ENCODE measurements at regions not wholly inside any gene's neighbourhood (a gene's known extent, or its start where the extent isn't known, plus 50 kb on each side); places are given as distances from the start of the nearest gene placed in this dataset.
"Not testable (repeated sequence)": the region's sequence is repeated elsewhere in the genome, so short reads cannot be mapped to it uniquely, and the experiment has no call there.

GRCh38 chr4:137425281-137425680 lies 107.0 kb downstream of the PCDH18 start:
- Mint-ChIP-seq H3K27ac (no peak overlapping the region), H3K4me1 (ENCODE audit: low read depth in 2 of 2) (no peaks in the 10 kb centered on the region), H3K4me3 (no peak overlapping the region), H3K27me3 (no peaks in the 10 kb centered on the region), H3K9me3 (peaks cover 16% of the 10 kb centered on the region), H3K36me3 (no peaks in the 10 kb centered on the region)
- ATAC-seq (no peak), DNase-seq (ENCODE audit: low spot score) (no peak)

GRCh38 chr4:137422666-137423065 lies 109.6 kb downstream of the PCDH18 start:
- DNase-seq (ENCODE audit: low spot score) (no peak), ATAC-seq (no peak)
- Mint-ChIP-seq H3K36me3 (no peaks in the 10 kb centered on the region), H3K4me1 (ENCODE audit: low read depth in 2 of 2) (no peaks in the 10 kb centered on the region), H3K9me3 (peaks cover 15% of the 10 kb centered on the region), H3K27ac (no peak overlapping the region), H3K27me3 (no peaks in the 10 kb centered on the region), H3K4me3 (no peak overlapping the region)

- ATAC-seq (no peak), DNase-seq (ENCODE audit: low spot score) (no peak)
- no peak overlapping the region for H3K27ac Mint-ChIP-seq
- H3K9me3 Mint-ChIP-seq: peaks cover 15% of the 10 kb centered on the region
- no peaks in the 10 kb centered on the region for H3K36me3 Mint-ChIP-seq
- H3K27me3 Mint-ChIP-seq: no peaks in the 10 kb centered on the region
- no peaks in the 10 kb centered on the region for H3K4me1 Mint-ChIP-seq (ENCODE audit: low read depth in 2 of 2)
- H3K4me3 Mint-ChIP-seq: no peak overlapping the region
These were observed 110.5 kb downstream of the PCDH18 start for GRCh38 chr4:137421796-137422195.

GRCh38 chr4:137420901-137421396 lies 111.3 kb downstream of the PCDH18 start:
- ATAC-seq: no peak
- Mint-ChIP-seq H3K27ac (no peak overlapping the region), H3K9me3 (peaks cover 17% of the 10 kb centered on the region), H3K4me3 (no peak overlapping the region), H3K27me3 (no peaks in the 10 kb centered on the region), H3K36me3 (no peaks in the 10 kb centered on the region), H3K4me1 (ENCODE audit: low read depth in 2 of 2) (no peaks in the 10 kb centered on the region)
- DNase-seq (ENCODE audit: low spot score): no peak

DNA sequence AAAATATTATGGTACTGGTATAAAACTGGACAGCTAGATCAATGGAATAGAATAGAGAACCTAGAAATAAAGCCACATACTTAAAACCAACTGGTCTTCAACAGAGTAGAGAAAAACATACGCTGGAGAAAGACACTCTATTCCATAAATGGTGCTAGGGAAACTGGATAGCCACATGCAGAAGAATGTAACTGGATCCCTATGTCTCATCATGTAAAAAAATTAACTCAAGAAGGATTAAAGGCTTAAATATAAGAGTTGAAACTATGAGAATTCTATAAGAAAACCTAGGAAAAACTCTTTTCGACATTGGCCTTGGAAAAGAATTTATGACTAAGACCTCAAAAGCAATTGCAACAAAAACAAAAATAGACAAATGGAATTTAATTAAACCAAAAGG lies 114.6 kb downstream of the PCDH18 start:
- no peaks in the 10 kb centered on the region for H3K36me3 Mint-ChIP-seq
- ATAC-seq (no peak), DNase-seq (ENCODE audit: low spot score) (no peak)
- H3K4me3 Mint-ChIP-seq: no peak overlapping the region
- peaks cover 15% of the 10 kb centered on the region for H3K9me3 Mint-ChIP-seq
- no peaks in the 10 kb centered on the region for H3K4me1 Mint-ChIP-seq (ENCODE audit: low read depth in 2 of 2)
- no peak overlapping the region for H3K27ac Mint-ChIP-seq
- no peaks in the 10 kb centered on the region for H3K27me3 Mint-ChIP-seq

GRCh38 chr4:137414802-137415201 lies 117.5 kb downstream of the PCDH18 start:
- no peaks in the 10 kb centered on the region for H3K4me1 Mint-ChIP-seq (ENCODE audit: low read depth in 2 of 2)
- no peak overlapping the region for H3K4me3 Mint-ChIP-seq
- peaks cover 17% of the 10 kb centered on the region for H3K9me3 Mint-ChIP-seq
- H3K27me3 Mint-ChIP-seq: no peaks in the 10 kb centered on the region
- H3K27ac Mint-ChIP-seq: no peak overlapping the region
- no peak for DNase-seq (ENCODE audit: low spot score)
- H3K36me3 Mint-ChIP-seq: no peaks in the 10 kb centered on the region
- no peak for ATAC-seq

- H3K36me3 Mint-ChIP-seq: peaks cover 6% of the 10 kb centered on the region
These were observed 123.6 kb downstream of the PCDH18 start for GRCh38 chr4:137408527-137409177.

DNA sequence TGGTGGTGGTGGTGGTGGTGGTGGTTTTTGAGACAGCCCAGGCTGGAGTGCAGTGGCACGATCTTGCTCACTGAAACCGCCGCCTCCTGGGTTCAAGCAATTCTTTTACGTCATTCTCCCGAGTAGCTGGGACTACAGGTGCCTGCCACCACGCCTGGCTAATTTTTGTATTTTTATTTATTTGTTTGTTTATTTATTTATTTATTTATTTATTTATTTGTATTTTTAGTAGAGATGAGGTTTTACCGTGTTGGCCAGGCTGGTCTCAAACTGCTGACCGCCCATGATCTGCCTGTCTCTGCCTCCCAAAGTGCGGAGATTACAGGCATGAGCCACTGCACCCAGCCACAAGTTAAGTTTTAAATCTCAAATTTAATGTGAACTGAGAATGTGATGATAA lies 126.5 kb downstream of the PCDH18 start:
- H3K36me3 Mint-ChIP-seq; H3K27me3 Mint-ChIP-seq; H3K4me1 Mint-ChIP-seq (ENCODE audit: low read depth in 2 of 2); ATAC-seq; H3K9me3 Mint-ChIP-seq; H3K4me3 Mint-ChIP-seq; DNase-seq (ENCODE audit: low spot score); H3K27ac Mint-ChIP-seq: not testable (repeated sequence)

More at GRCh38 chr4:137408527-137409177, 123.6 kb downstream of the PCDH18 start:
- Mint-ChIP-seq H3K4me3 (no peak overlapping the region), H3K9me3 (peaks cover 7% of the 10 kb centered on the region), H3K27ac (no peak overlapping the region), H3K27me3 (no peaks in the 10 kb centered on the region), H3K4me1 (ENCODE audit: low read depth in 2 of 2) (no peaks in the 10 kb centered on the region)
- DNase-seq (ENCODE audit: low spot score): no peak
- ATAC-seq: no peak

DNA sequence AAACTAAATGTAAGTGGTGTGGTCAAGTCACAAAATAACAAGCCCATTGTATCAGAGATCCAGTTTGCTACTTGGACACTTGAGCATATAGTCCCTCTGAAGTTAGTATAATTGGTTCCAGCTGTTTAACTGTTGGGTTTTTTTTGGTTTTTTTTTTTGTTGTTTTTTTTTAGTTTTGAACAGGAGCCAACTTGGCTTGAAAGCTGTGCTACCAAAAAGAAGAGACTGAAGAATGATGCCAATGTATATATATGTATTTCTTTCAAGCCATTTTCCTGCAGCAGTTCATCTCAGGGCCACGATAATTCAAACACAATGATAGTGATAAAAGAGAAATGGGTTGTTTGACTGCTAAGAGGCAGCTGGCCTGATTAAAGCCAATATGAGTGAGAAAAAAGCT lies 138.3 kb downstream of the PCDH18 start:
- ATAC-seq (no peak), DNase-seq (ENCODE audit: low spot score) (no peak)
- no peaks in the 10 kb centered on the region for H3K27me3 Mint-ChIP-seq
- no peaks in the 10 kb centered on the region for H3K4me1 Mint-ChIP-seq (ENCODE audit: low read depth in 2 of 2)
- no peak overlapping the region for H3K4me3 Mint-ChIP-seq
- no peak overlapping the region for H3K27ac Mint-ChIP-seq
- peaks cover 8% of the 10 kb centered on the region for H3K9me3 Mint-ChIP-seq
- H3K36me3 Mint-ChIP-seq: no peaks in the 10 kb centered on the region

- Mint-ChIP-seq H3K4me1 (ENCODE audit: low read depth in 2 of 2) (no peaks in the 10 kb centered on the region), H3K36me3 (no peaks in the 10 kb centered on the region), H3K9me3 (peaks cover 8% of the 10 kb centered on the region), H3K27ac (no peak overlapping the region), H3K27me3 (no peaks in the 10 kb centered on the region), H3K4me3 (no peak overlapping the region)
- DNase-seq (ENCODE audit: low spot score) (no peak), ATAC-seq (no peak)
These were observed 139.2 kb downstream of the PCDH18 start for GRCh38 chr4:137393044-137393443.

GRCh38 chr4:137390707-137391106 lies 141.6 kb downstream of the PCDH18 start:
- H3K4me3 Mint-ChIP-seq: no peak overlapping the region
- H3K27me3 Mint-ChIP-seq: no peaks in the 10 kb centered on the region
- no peaks in the 10 kb centered on the region for H3K4me1 Mint-ChIP-seq (ENCODE audit: low read depth in 2 of 2)
- no peak overlapping the region for H3K27ac Mint-ChIP-seq
- DNase-seq (ENCODE audit: low spot score) (no peak), ATAC-seq (no peak)
- no peaks in the 10 kb centered on the region for H3K36me3 Mint-ChIP-seq
- H3K9me3 Mint-ChIP-seq: peaks cover 6% of the 10 kb centered on the region

- no peak overlapping the region for H3K4me3 Mint-ChIP-seq
- ATAC-seq (no peak), DNase-seq (ENCODE audit: low spot score) (no peak)
- H3K27ac Mint-ChIP-seq: no peak overlapping the region
- H3K4me1 Mint-ChIP-seq (ENCODE audit: low read depth in 2 of 2): no peaks in the 10 kb centered on the region
- peaks cover 8% of the 10 kb centered on the region for H3K9me3 Mint-ChIP-seq
- no peaks in the 10 kb centered on the region for H3K36me3 Mint-ChIP-seq
- no peaks in the 10 kb centered on the region for H3K27me3 Mint-ChIP-seq
These were observed 142.3 kb downstream of the PCDH18 start for GRCh38 chr4:137389911-137390520.

DNA sequence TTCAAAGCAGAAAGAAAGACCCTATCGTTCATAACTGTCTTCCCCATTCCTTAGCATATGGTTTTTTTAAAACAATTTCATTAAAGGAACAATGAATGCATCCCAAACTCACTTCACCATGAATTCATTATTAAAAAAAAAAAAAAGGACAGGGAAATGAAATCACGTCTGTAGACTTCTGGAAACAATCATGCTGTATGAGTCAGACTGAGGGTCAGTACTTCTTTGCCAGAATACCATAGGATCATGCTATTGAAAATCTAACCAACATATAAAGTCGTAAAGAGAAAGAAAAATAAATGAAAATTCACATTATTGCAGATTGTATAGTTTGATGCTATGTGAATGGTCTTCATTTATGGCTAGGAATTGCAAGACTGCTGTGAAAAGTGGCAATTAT lies 144.4 kb downstream of the PCDH18 start:
- H3K36me3 Mint-ChIP-seq: peaks cover 4% of the 10 kb centered on the region
- DNase-seq (ENCODE audit: low spot score): no peak
- peaks cover 15% of the 10 kb centered on the region for H3K9me3 Mint-ChIP-seq
- H3K27ac Mint-ChIP-seq: no peak overlapping the region
- no peak for ATAC-seq
- no peak overlapping the region for H3K4me3 Mint-ChIP-seq
- H3K4me1 Mint-ChIP-seq (ENCODE audit: low read depth in 2 of 2): no peaks in the 10 kb centered on the region
- no peaks in the 10 kb centered on the region for H3K27me3 Mint-ChIP-seq

DNA sequence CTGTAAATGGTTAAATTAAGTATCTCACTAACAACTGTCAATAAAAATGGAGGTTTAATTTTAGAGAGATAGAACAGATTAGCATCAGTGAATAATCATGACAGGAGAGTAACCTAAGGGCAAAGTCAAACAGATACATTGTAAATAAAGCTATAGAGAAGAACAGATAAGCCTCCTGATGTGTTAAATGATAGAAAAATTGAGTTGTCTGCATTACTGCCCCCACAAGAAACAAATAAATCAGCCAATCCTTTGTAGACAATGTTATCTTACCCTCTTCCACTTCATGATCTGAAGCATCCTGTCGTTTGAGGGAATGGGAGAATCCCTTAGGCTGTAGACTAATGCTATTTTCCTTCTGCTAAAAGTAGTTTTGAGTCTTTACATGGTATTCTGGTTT lies 147.8 kb downstream of the PCDH18 start:
- ATAC-seq (no peak), DNase-seq (ENCODE audit: low spot score) (no peak)
- H3K4me3 Mint-ChIP-seq: no peak overlapping the region
- H3K36me3 Mint-ChIP-seq: peaks cover 4% of the 10 kb centered on the region
- no peaks in the 10 kb centered on the region for H3K4me1 Mint-ChIP-seq (ENCODE audit: low read depth in 2 of 2)
- no peak overlapping the region for H3K27ac Mint-ChIP-seq
- no peaks in the 10 kb centered on the region for H3K27me3 Mint-ChIP-seq
- peaks cover 15% of the 10 kb centered on the region for H3K9me3 Mint-ChIP-seq

DNA sequence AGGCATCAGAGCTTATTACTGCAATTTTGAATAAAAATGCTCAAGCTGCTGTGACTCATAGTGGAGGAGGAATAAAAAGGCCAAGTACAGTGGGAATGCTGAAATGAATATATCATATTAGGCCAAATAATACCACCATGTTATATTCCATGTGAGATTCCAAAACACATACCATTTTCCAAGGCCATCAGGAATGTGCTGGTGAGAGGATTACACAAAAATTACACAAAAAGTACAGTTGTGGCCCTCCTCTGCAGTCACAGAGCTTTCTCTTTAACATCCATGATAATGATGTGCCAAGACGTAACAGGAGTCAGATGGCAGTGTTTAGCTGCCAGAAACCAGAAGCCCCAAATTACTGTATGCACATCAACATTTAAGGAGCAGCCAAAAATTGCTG lies 153.5 kb downstream of the PCDH18 start:
- H3K27ac Mint-ChIP-seq: no peak overlapping the region
- no peak for ATAC-seq

More for the DNA sequence above, 153.5 kb downstream of the PCDH18 start:
- Mint-ChIP-seq H3K4me3 (no peak overlapping the region), H3K27me3 (no peaks in the 10 kb centered on the region), H3K9me3 (peaks cover 25% of the 10 kb centered on the region), H3K36me3 (peaks cover 11% of the 10 kb centered on the region), H3K4me1 (ENCODE audit: low read depth in 2 of 2) (no peaks in the 10 kb centered on the region)
- no peak for DNase-seq (ENCODE audit: low spot score)

Data from natural killer cell treated with Interleukin-12 subunit alpha and Interleukin-12 subunit beta and Interleukin-15 and Interleukin-18, amount 100 ng/mL, for 72 hours (primary cell).